ENCODE measurements at regions not wholly inside any gene's neighbourhood (a gene's known extent, or its start where the extent isn't known, plus 50 kb on each side); places are given as distances from the start of the nearest gene placed in this dataset.

GRCh38 chrX:16451334-16451733 is 198.6 kb upstream of the S100G start:
- Histone ChIP-seq H3K9ac (ENCODE audit: low read length) (no peak overlapping the region), H3K23ac (ENCODE audit: low read length) (no peak overlapping the region), H3K36me3 (ENCODE audit: control insufficient read depth, insufficient read depth, low read length) (no peaks in the 10 kb centered on the region), H3K4me2 (ENCODE audit: low read length) (no peak overlapping the region), H2BK120ac (ENCODE audit: low read depth, low read length) (no peak overlapping the region), H2BK15ac (replicated peaks; ENCODE audit: low read depth) (no peak overlapping the region), H3K56ac (ENCODE audit: low read length) (no peak overlapping the region), H2BK5ac (ENCODE audit: low read length) (no peak overlapping the region), H3K79me1 (ENCODE audit: low read length) (no peaks in the 10 kb centered on the region), H3K18ac (ENCODE audit: low read length) (no peak overlapping the region), H4K8ac (ENCODE audit: low read depth, low read length) (no peak overlapping the region), H2AK5ac (ENCODE audit: low read length) (no peak overlapping the region), H3K27ac (ENCODE audit: low read depth, low read length) (no peak overlapping the region), H4K5ac (ENCODE audit: low read length) (no peak overlapping the region), H3K4me3 (ENCODE audit: low read length) (no peak overlapping the region), H3K79me2 (ENCODE audit: control insufficient read depth, insufficient read depth, low read length) (no peaks in the 10 kb centered on the region), H3K27me3 (ENCODE audit: insufficient read depth, low read length, poor library complexity) (no peaks in the 10 kb centered on the region), H3K4ac (ENCODE audit: low read depth, low read length) (no peak overlapping the region), H3K4me1 (ENCODE audit: control insufficient read depth, low read depth, low read length) (no peaks in the 10 kb centered on the region)
- WGBS (ENCODE audit: extremely low coverage, insufficient coverage, low lambda C conversion rate): no CpG with 5 or more reads among the region's 4 CpGs
- DNase-seq: no peak

- Histone ChIP-seq H3K79me1 (ENCODE audit: low read length) (no peaks in the 10 kb centered on the region), H3K4ac (ENCODE audit: low read depth, low read length) (no peak overlapping the region), H3K36me3 (ENCODE audit: control insufficient read depth, insufficient read depth, low read length) (no peaks in the 10 kb centered on the region), H3K27ac (ENCODE audit: low read depth, low read length) (no peak overlapping the region), H3K9ac (ENCODE audit: low read length) (no peak overlapping the region), H3K4me3 (ENCODE audit: low read length) (no peak overlapping the region), H2BK5ac (ENCODE audit: low read length) (no peak overlapping the region), H3K4me1 (ENCODE audit: control insufficient read depth, low read depth, low read length) (no peaks in the 10 kb centered on the region), H2AK5ac (ENCODE audit: low read length) (no peak overlapping the region), H3K4me2 (ENCODE audit: low read length) (no peak overlapping the region), H2BK15ac (replicated peaks; ENCODE audit: low read depth) (no peak overlapping the region), H3K18ac (ENCODE audit: low read length) (no peak overlapping the region), H3K79me2 (ENCODE audit: control insufficient read depth, insufficient read depth, low read length) (no peaks in the 10 kb centered on the region), H3K27me3 (ENCODE audit: insufficient read depth, low read length, poor library complexity) (no peaks in the 10 kb centered on the region), H4K8ac (ENCODE audit: low read depth, low read length) (no peak overlapping the region), H2BK120ac (ENCODE audit: low read depth, low read length) (no peak overlapping the region), H3K56ac (ENCODE audit: low read length) (no peak overlapping the region), H4K5ac (ENCODE audit: low read length) (no peak overlapping the region), H3K23ac (ENCODE audit: low read length) (no peak overlapping the region)
- no CpG with 5 or more reads among the region's 1 CpG for WGBS (ENCODE audit: extremely low coverage, insufficient coverage, low lambda C conversion rate)
- no peak for DNase-seq
These were observed 195.0 kb upstream of the S100G start for GRCh38 chrX:16454926-16455325.

DNA sequence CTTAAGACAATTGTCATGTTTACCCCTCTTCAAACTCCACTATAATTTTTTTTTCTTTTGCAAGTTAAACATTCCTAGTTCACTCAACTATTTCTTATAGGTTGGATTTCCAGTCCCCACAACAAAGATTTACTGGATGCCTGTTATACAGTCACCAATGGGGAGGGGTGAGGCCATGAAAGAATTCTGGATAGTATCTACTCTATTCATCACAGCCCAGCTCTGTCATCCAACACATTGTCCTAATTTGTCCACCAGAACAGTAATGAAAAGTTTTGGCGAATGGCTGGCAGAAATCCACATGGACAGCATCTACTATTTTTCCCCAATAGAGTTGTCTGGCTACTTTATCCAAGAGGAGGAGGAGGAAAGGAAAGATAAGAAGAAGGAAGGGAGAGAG is 192.7 kb upstream of the S100G start:
- Histone ChIP-seq H2BK120ac (ENCODE audit: low read depth, low read length) (no peak overlapping the region), H2AK5ac (ENCODE audit: low read length) (no peak overlapping the region), H3K4me3 (ENCODE audit: low read length) (no peak overlapping the region), H2BK5ac (ENCODE audit: low read length) (no peak overlapping the region), H3K27ac (ENCODE audit: low read depth, low read length) (no peak overlapping the region), H3K9ac (ENCODE audit: low read length) (no peak overlapping the region), H3K23ac (ENCODE audit: low read length) (no peak overlapping the region), H3K79me1 (ENCODE audit: low read length) (no peaks in the 10 kb centered on the region), H3K36me3 (ENCODE audit: control insufficient read depth, insufficient read depth, low read length) (no peaks in the 10 kb centered on the region), H2BK15ac (replicated peaks; ENCODE audit: low read depth) (no peak overlapping the region), H3K56ac (ENCODE audit: low read length) (no peak overlapping the region), H3K4me2 (ENCODE audit: low read length) (no peak overlapping the region), H3K27me3 (ENCODE audit: insufficient read depth, low read length, poor library complexity) (no peaks in the 10 kb centered on the region), H3K4ac (ENCODE audit: low read depth, low read length) (no peak overlapping the region), H3K18ac (ENCODE audit: low read length) (no peak overlapping the region), H4K8ac (ENCODE audit: low read depth, low read length) (no peak overlapping the region), H3K4me1 (ENCODE audit: control insufficient read depth, low read depth, low read length) (no peaks in the 10 kb centered on the region), H3K79me2 (ENCODE audit: control insufficient read depth, insufficient read depth, low read length) (no peaks in the 10 kb centered on the region), H4K5ac (ENCODE audit: low read length) (no peak overlapping the region)
- no peak for DNase-seq
- no CpG with 5 or more reads among the region's 1 CpG for WGBS (ENCODE audit: extremely low coverage, insufficient coverage, low lambda C conversion rate)

- Histone ChIP-seq H2BK5ac (ENCODE audit: low read length) (no peak overlapping the region), H3K4me1 (ENCODE audit: control insufficient read depth, low read depth, low read length) (no peaks in the 10 kb centered on the region)
These were observed 191.8 kb upstream of the S100G start for GRCh38 chrX:16458208-16458607.

DNA sequence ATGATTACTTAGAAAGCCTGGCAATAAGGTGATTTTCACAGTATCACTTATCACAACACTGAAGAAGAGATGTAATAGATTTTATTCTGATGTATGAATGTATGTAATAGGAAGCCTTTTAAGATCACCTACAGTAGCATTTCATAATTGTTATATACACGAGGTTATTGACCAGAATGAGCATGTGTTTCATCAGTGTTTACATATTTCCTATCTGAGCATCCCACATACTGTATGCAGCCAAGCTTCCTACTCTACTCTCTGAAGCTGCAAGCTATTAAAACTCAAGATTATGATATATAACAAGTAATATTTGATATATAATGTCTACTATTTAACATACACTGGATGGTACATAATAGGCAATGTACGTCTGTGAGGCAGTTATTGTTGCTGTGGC is 190.9 kb upstream of the S100G start:
- Histone ChIP-seq H3K79me2 (ENCODE audit: control insufficient read depth, insufficient read depth, low read length) (no peaks in the 10 kb centered on the region), H3K23ac (ENCODE audit: low read length) (no peak overlapping the region), H2BK15ac (replicated peaks; ENCODE audit: low read depth) (no peak overlapping the region), H3K27ac (ENCODE audit: low read depth, low read length) (no peak overlapping the region), H2BK5ac (ENCODE audit: low read length) (no peak overlapping the region), H3K56ac (ENCODE audit: low read length) (no peak overlapping the region), H3K9ac (ENCODE audit: low read length) (no peak overlapping the region), H2AK5ac (ENCODE audit: low read length) (no peak overlapping the region), H4K5ac (ENCODE audit: low read length) (no peak overlapping the region), H3K79me1 (ENCODE audit: low read length) (no peaks in the 10 kb centered on the region), H3K4me1 (ENCODE audit: control insufficient read depth, low read depth, low read length) (no peaks in the 10 kb centered on the region), H3K4ac (ENCODE audit: low read depth, low read length) (no peak overlapping the region), H4K8ac (ENCODE audit: low read depth, low read length) (no peak overlapping the region), H3K36me3 (ENCODE audit: control insufficient read depth, insufficient read depth, low read length) (no peaks in the 10 kb centered on the region), H3K27me3 (ENCODE audit: insufficient read depth, low read length, poor library complexity) (no peaks in the 10 kb centered on the region), H3K4me2 (ENCODE audit: low read length) (no peak overlapping the region), H3K4me3 (ENCODE audit: low read length) (no peak overlapping the region), H3K18ac (ENCODE audit: low read length) (no peak overlapping the region), H2BK120ac (ENCODE audit: low read depth, low read length) (no peak overlapping the region)
- WGBS (ENCODE audit: extremely low coverage, insufficient coverage, low lambda C conversion rate): no CpG with 5 or more reads among the region's 2 CpGs
- DNase-seq: no peak

More at GRCh38 chrX:16458208-16458607, 191.8 kb upstream of the S100G start:
- H2AK5ac ChIP-seq (ENCODE audit: low read length): no peak overlapping the region
- no peak overlapping the region for H3K27ac ChIP-seq (ENCODE audit: low read depth, low read length)
- no peak overlapping the region for H4K8ac ChIP-seq (ENCODE audit: low read depth, low read length)
- H3K27me3 ChIP-seq (ENCODE audit: insufficient read depth, low read length, poor library complexity): no peaks in the 10 kb centered on the region
- no peak overlapping the region for H3K23ac ChIP-seq (ENCODE audit: low read length)
- H3K4me2 ChIP-seq (ENCODE audit: low read length): no peak overlapping the region
- H3K36me3 ChIP-seq (ENCODE audit: control insufficient read depth, insufficient read depth, low read length): no peaks in the 10 kb centered on the region
- H3K79me2 ChIP-seq (ENCODE audit: control insufficient read depth, insufficient read depth, low read length): no peaks in the 10 kb centered on the region
- H3K79me1 ChIP-seq (ENCODE audit: low read length): no peaks in the 10 kb centered on the region
- H3K4ac ChIP-seq (ENCODE audit: low read depth, low read length): no peak overlapping the region
- H4K5ac ChIP-seq (ENCODE audit: low read length): no peak overlapping the region
- WGBS (ENCODE audit: extremely low coverage, insufficient coverage, low lambda C conversion rate): no CpG with 5 or more reads among the region's 5 CpGs
- H2BK120ac ChIP-seq (ENCODE audit: low read depth, low read length): no peak overlapping the region
- H3K9ac ChIP-seq (ENCODE audit: low read length): no peak overlapping the region
- no peak overlapping the region for H3K56ac ChIP-seq (ENCODE audit: low read length)
- no peak for DNase-seq
- H3K4me3 ChIP-seq (ENCODE audit: low read length): no peak overlapping the region
- no peak overlapping the region for H3K18ac ChIP-seq (ENCODE audit: low read length)
- no peak overlapping the region for H2BK15ac ChIP-seq (replicated peaks; ENCODE audit: low read depth)

DNA sequence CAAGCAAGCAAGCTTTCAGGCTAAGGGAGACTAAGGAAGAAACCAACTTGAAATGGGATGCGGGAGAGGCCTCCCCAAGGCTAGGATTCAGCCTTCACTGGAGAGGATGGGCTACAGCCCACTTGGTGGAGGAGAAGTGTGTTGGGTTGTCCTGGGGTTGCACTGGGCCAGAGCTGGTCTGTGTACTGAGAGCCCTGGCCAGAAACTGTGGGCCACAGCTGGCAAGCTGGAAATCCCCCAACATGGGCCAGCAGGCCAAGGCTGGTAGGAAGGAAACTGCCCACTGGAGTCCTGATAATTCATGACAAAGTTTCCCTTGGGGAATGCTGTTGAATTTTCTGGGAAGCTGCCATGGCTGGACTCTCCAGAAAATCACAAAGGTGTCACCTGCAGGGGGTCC is 188.0 kb upstream of the S100G start:
- Histone ChIP-seq H3K36me3 (ENCODE audit: control insufficient read depth, insufficient read depth, low read length) (no peaks in the 10 kb centered on the region), H3K9ac (ENCODE audit: low read length) (no peak overlapping the region), H3K79me1 (ENCODE audit: low read length) (no peaks in the 10 kb centered on the region), H4K5ac (ENCODE audit: low read length) (no peak overlapping the region), H2BK15ac (replicated peaks; ENCODE audit: low read depth) (no peak overlapping the region), H2BK5ac (ENCODE audit: low read length) (no peak overlapping the region), H4K8ac (ENCODE audit: low read depth, low read length) (no peak overlapping the region), H3K4ac (ENCODE audit: low read depth, low read length) (no peak overlapping the region), H2BK120ac (ENCODE audit: low read depth, low read length) (no peak overlapping the region), H3K18ac (ENCODE audit: low read length) (no peak overlapping the region), H3K27ac (ENCODE audit: low read depth, low read length) (no peak overlapping the region), H3K4me3 (ENCODE audit: low read length) (no peak overlapping the region), H3K56ac (ENCODE audit: low read length) (peak overlapping the region; percentile 15), H2AK5ac (ENCODE audit: low read length) (no peak overlapping the region), H3K4me2 (ENCODE audit: low read length) (no peak overlapping the region), H3K27me3 (ENCODE audit: insufficient read depth, low read length, poor library complexity) (no peaks in the 10 kb centered on the region), H3K4me1 (ENCODE audit: control insufficient read depth, low read depth, low read length) (peaks cover 2% of the 10 kb centered on the region), H3K23ac (ENCODE audit: low read length) (no peak overlapping the region), H3K79me2 (ENCODE audit: control insufficient read depth, insufficient read depth, low read length) (no peaks in the 10 kb centered on the region)
- no peak for DNase-seq
- WGBS (ENCODE audit: extremely low coverage, insufficient coverage, low lambda C conversion rate): no CpG with 5 or more reads among the region's 1 CpG
